Natural killer cell (primary cell): ENCODE measurements at regions not wholly inside any gene's neighbourhood (a gene's known extent, or its start where the extent isn't known, plus 50 kb on each side); places are given as distances from the start of the nearest gene placed in this dataset.

ENCODE experiments used
- ATAC-seq, 3 donors: fragments of 150-1000 bp in 2 of 3; fragments of 200-7000 bp in 1 of 3; cut with Tn5 transposase; 1 replicate in 1 of 3; 2 replicates in 2 of 3; pipeline ENCODE4 v1.10.0; 2021; ENCODE audit warnings: mild to moderate bottlenecking in 2 of 3, moderate library complexity in 2 of 3
- DNase-seq, 2 donors: peaks; one replicate each; pipeline versions ENCODE4 v3.0.0 to v3.0.0-alpha.2; 2013 to 2021; ENCODE audit warnings: mixed read lengths in 1 of 2
- H3K27ac ChIP-seq: one replicate; pipeline ENCODE4 v1.5.1; 2013; ENCODE audit warnings: mild to moderate bottlenecking, low read length
- H3K27me3 ChIP-seq: one replicate; pipeline ENCODE4 v1.6.1; 2013; ENCODE audit warnings: low read length; ENCODE audit not compliant: control insufficient read depth, insufficient read depth
- H3K36me3 ChIP-seq: one replicate; pipeline ENCODE4 v1.6.1; 2013; ENCODE audit warnings: low read length; ENCODE audit not compliant: control insufficient read depth, insufficient read depth
- H3K4me1 ChIP-seq: one replicate; pipeline ENCODE4 v1.6.1; 2013; ENCODE audit warnings: low read length; ENCODE audit not compliant: control insufficient read depth, insufficient read depth
- H3K4me3 ChIP-seq: one replicate; pipeline ENCODE4 v1.5.1; 2013; ENCODE audit warnings: low read length
- H3K9me3 ChIP-seq: one replicate; pipeline ENCODE4 v1.6.1; 2013; ENCODE audit warnings: low read length; ENCODE audit not compliant: control insufficient read depth, insufficient read depth
- H3K27ac Mint-ChIP-seq, 2 donors: one replicate each; pipeline ENCODE4 v1.8.0; 2022; ENCODE audit warnings: mild to moderate bottlenecking in 2 of 2, mixed read lengths in 2 of 2, moderate library complexity in 1 of 2
- H3K27me3 Mint-ChIP-seq, 2 donors: one replicate each; pipeline ENCODE4 v1.8.0; 2022; ENCODE audit warnings: low read depth in 2 of 2, mixed read lengths in 2 of 2
- H3K36me3 Mint-ChIP-seq: one replicate; pipeline ENCODE4 v1.8.0; 2022; ENCODE audit warnings: mixed read lengths
- H3K4me1 Mint-ChIP-seq, 2 donors: one replicate each; pipeline ENCODE4 v1.8.0; 2022; ENCODE audit warnings: mixed read lengths in 2 of 2
- H3K4me3 Mint-ChIP-seq: one replicate; pipeline ENCODE4 v1.8.0; 2022; ENCODE audit warnings: mild to moderate bottlenecking, moderate library complexity, mixed read lengths
- H3K9me3 Mint-ChIP-seq, 2 donors: one replicate each; pipeline ENCODE4 v1.8.0; 2022; ENCODE audit warnings: mixed read lengths in 2 of 2
- CTCF ChIP-seq: fragments of 200-600 bp; IDR thresholded peaks from one replicate; pipeline ENCODE4 v1.8.0; 2022; ENCODE audit warnings: antibody characterized with exemption
- WGBS: methylation state at CpG from one replicate; pipeline ENCODE4 v1.1.7; 2013; ENCODE audit warnings: missing lambda C conversion rate; ENCODE audit not compliant: insufficient coverage; 5-methylcytosine and 5-hydroxymethylcytosine counted together
- intact Hi-C: fragments of 100-400 bp; cut with micrococcal nuclease; formaldehyde crosslinking; loops from one replicate; pipeline ENCODE4 v1.14.2; 2022

GRCh38 chr5:82777106-82777505, 300.1 kb downstream of the TMEM167A start:
- intact Hi-C loops: no loop called here
- WGBS: 0% methylated on average over 2 of the region's 2 CpGs
- H3K4me1 ChIP-seq: peaks cover 4% of the 10 kb centered on the region
- no peak for ATAC-seq
- Mint-ChIP-seq H3K36me3 (no peaks in the 10 kb centered on the region), H3K27me3 (peaks cover 0 to 3% of the 10 kb centered on the region in 2 donors), H3K4me1 (peaks cover 15 to 18% of the 10 kb centered on the region in 2 donors), H3K9me3 (no peaks in the 10 kb centered on the region), H3K27ac (no peak overlapping the region), H3K4me3 (no peak overlapping the region)
- no peaks in the 10 kb centered on the region for H3K9me3 ChIP-seq
- no peak overlapping the region for H3K4me3 ChIP-seq
- TF ChIP-seq CTCF: no peak
- no peak for DNase-seq
- H3K36me3 ChIP-seq: no peaks in the 10 kb centered on the region
- no peaks in the 10 kb centered on the region for H3K27me3 ChIP-seq
- H3K27ac ChIP-seq: no peak overlapping the region

- DNase-seq: no peak
- no peak for ATAC-seq
- Histone ChIP-seq H3K27me3 (no peaks in the 10 kb centered on the region), H3K27ac (no peak overlapping the region), H3K4me3 (no peak overlapping the region), H3K9me3 (no peaks in the 10 kb centered on the region), H3K4me1 (peaks cover 4% of the 10 kb centered on the region), H3K36me3 (no peaks in the 10 kb centered on the region)
- Mint-ChIP-seq H3K9me3 (no peaks in the 10 kb centered on the region), H3K4me3 (no peak overlapping the region), H3K27me3 (peaks cover 3 to 9% of the 10 kb centered on the region in 2 donors), H3K36me3 (no peaks in the 10 kb centered on the region), H3K27ac (no peak overlapping the region), H3K4me1 (peaks cover 10% of the 10 kb centered on the region in 2 donors)
- intact Hi-C loops: no loop called here
- TF ChIP-seq CTCF: no peak
- WGBS: 93% methylated on average over 4 of the region's 4 CpGs
Observed at GRCh38 chr5:82772281-82772680, 304.9 kb downstream of the TMEM167A start.

DNA sequence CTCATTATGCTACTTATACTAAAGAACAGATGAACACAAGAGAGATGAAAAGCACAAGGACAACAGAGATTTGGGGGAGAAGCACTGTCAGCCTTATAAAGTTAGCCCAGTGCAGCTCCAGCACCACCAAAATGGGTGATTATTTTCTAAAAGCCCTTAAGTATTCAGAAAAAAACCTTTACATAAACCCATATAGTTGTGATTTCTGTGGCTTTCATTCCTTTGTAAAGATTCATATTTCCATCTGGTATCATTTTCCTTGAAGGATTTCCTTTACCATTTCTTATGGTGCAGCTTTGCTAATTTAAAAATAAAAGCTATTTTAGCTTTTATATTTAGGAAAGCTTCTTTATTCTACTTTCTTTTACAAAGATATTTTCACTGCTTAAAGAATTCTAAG, 311.0 kb downstream of the TMEM167A start:
- no peaks in the 10 kb centered on the region for H3K4me1 Mint-ChIP-seq
- no peaks in the 10 kb centered on the region for H3K27me3 ChIP-seq
- no peaks in the 10 kb centered on the region for H3K9me3 ChIP-seq
- no peak overlapping the region for H3K4me3 ChIP-seq
- H3K9me3 Mint-ChIP-seq: no peaks in the 10 kb centered on the region
- H3K27me3 Mint-ChIP-seq: peaks cover 0 to 9% of the 10 kb centered on the region in 2 donors
- H3K27ac ChIP-seq: no peak overlapping the region
- no peak for TF ChIP-seq CTCF
- DNase-seq (no peak), ATAC-seq (no peak)
- intact Hi-C loops: no loop called here
- no peaks in the 10 kb centered on the region for H3K36me3 Mint-ChIP-seq
- no peaks in the 10 kb centered on the region for H3K36me3 ChIP-seq
- H3K27ac Mint-ChIP-seq: no peak overlapping the region
- H3K4me3 Mint-ChIP-seq: no peak overlapping the region
- no peaks in the 10 kb centered on the region for H3K4me1 ChIP-seq

GRCh38 chr5:82765765-82766164, 311.4 kb downstream of the TMEM167A start:
- Histone ChIP-seq H3K36me3 (no peaks in the 10 kb centered on the region), H3K4me3 (no peak overlapping the region), H3K27me3 (no peaks in the 10 kb centered on the region), H3K9me3 (no peaks in the 10 kb centered on the region), H3K4me1 (no peaks in the 10 kb centered on the region), H3K27ac (no peak overlapping the region)
- Mint-ChIP-seq H3K4me3 (no peak overlapping the region), H3K27ac (no peak overlapping the region), H3K27me3 (peaks cover 0 to 9% of the 10 kb centered on the region in 2 donors), H3K9me3 (no peaks in the 10 kb centered on the region), H3K36me3 (no peaks in the 10 kb centered on the region), H3K4me1 (no peaks in the 10 kb centered on the region)
- TF ChIP-seq CTCF: no peak
- DNase-seq (no peak), ATAC-seq (no peak)
- intact Hi-C loops: no loop called here
- WGBS: 100% methylated on average over 2 of the region's 3 CpGs
